NCI-H1930 (cell line): ENCODE measurements at regions not wholly inside any gene's neighbourhood (a gene's known extent, or its start where the extent isn't known, plus 50 kb on each side); places are given as distances from the start of the nearest gene placed in this dataset.
"Not testable (repeated sequence)": the region's sequence is repeated elsewhere in the genome, so short reads cannot be mapped to it uniquely, and the experiment has no call there.

Source experiments
- DNase-seq, 2 experiments: peaks; one replicate each; lab custom pipeline; 2025; lab: John Stamatoyannopoulos, UW

GRCh38 chr1:163574119-163574518 is 252.4 kb downstream of the NUF2 start:
- DNase-seq, result no peak

- DNase-seq, result no peak
These were observed 259.2 kb downstream of the NUF2 start for GRCh38 chr1:163580926-163581325.

GRCh38 chr1:163583661-163584181 is 262.0 kb downstream of the NUF2 start:
- DNase-seq, result no peak

- DNase-seq, result no peak
These were observed 264.0 kb downstream of the NUF2 start for GRCh38 chr1:163585796-163586195.

GRCh38 chr1:163588796-163589195 is 267.0 kb downstream of the NUF2 start:
- no peak for DNase-seq

GRCh38 chr1:163589735-163590134 is 268.0 kb downstream of the NUF2 start:
- DNase-seq, result no peak

GRCh38 chr1:163591131-163591530 is 269.4 kb downstream of the NUF2 start:
- DNase-seq, result not testable (repeated sequence)

GRCh38 chr1:163592623-163593022 is 270.9 kb downstream of the NUF2 start:
- not testable (repeated sequence) for DNase-seq

GRCh38 chr1:163596106-163596505 is 274.4 kb downstream of the NUF2 start:
- DNase-seq, result not testable (repeated sequence)

GRCh38 chr1:163596541-163597258 is 274.9 kb downstream of the NUF2 start:
- no peak for DNase-seq

- no peak for DNase-seq
These were observed 282.6 kb downstream of the NUF2 start for GRCh38 chr1:163604321-163604720.

GRCh38 chr1:163604896-163605295 is 283.1 kb downstream of the NUF2 start:
- DNase-seq, result no peak

- no peak for DNase-seq
These were observed 287.2 kb downstream of the NUF2 start for GRCh38 chr1:163608979-163609378.

GRCh38 chr1:163609858-163610257 is 288.1 kb downstream of the NUF2 start:
- no peak for DNase-seq

- peak in 1 of 2 experiments; percentile 30 for DNase-seq
These were observed 288.7 kb downstream of the NUF2 start for GRCh38 chr1:163610486-163610885.

GRCh38 chr1:163614361-163614760 is 292.6 kb downstream of the NUF2 start:
- DNase-seq, result no peak

GRCh38 chr1:163628034-163628773 is 306.4 kb downstream of the NUF2 start:
- DNase-seq, result no peak

- DNase-seq, result no peak
These were observed 310.5 kb downstream of the NUF2 start for GRCh38 chr1:163632269-163632668.

GRCh38 chr1:163633366-163633765 is 311.6 kb downstream of the NUF2 start:
- DNase-seq, result no peak

GRCh38 chr1:163645676-163646075 is 323.9 kb downstream of the NUF2 start:
- not testable (repeated sequence) for DNase-seq

- DNase-seq, result no peak
These were observed 328.9 kb downstream of the NUF2 start for GRCh38 chr1:163650624-163651023.

GRCh38 chr1:163652441-163652840 is 330.7 kb downstream of the NUF2 start:
- no peak for DNase-seq

GRCh38 chr1:163655565-163655964 is 333.8 kb downstream of the NUF2 start:
- DNase-seq, result no peak
